ENCODE measurements at regions not wholly inside any gene's neighbourhood (a gene's known extent, or its start where the extent isn't known, plus 50 kb on each side); places are given as distances from the start of the nearest gene placed in this dataset.

GRCh38 chr5:111983459-111983858, 226.5 kb upstream of the NREP start:
- TF ChIP-seq CTCF (IDR thresholded peaks at IDR 0.05) = no peak
- ATAC-seq (ENCODE audit: insufficient number of reproducible peaks, low FRiP score, low read depth) = no peak
- no peaks in the 10 kb centered on the region for H3K36me3 ChIP-seq
- no peaks in the 10 kb centered on the region for H3K9me3 ChIP-seq
- no peak overlapping the region for H3K4me3 ChIP-seq
- DNase-seq (ENCODE audit: low spot score) = no peak
- no peaks in the 10 kb centered on the region for H3K4me1 ChIP-seq (ENCODE audit: control insufficient read depth in 1 of 2, low read depth in 2 of 2)
- H3K27ac ChIP-seq = no peak overlapping the region
- H3K27me3 ChIP-seq (replicated peaks; ENCODE audit: insufficient read depth) = no peaks in the 10 kb centered on the region

- DNase-seq (ENCODE audit: low spot score) (no peak), ATAC-seq (ENCODE audit: insufficient number of reproducible peaks, low FRiP score, low read depth) (no peak)
- no peak overlapping the region for H3K27ac ChIP-seq
- peaks cover 3 to 19% of the 10 kb centered on the region in 2 donors for H3K4me1 ChIP-seq (ENCODE audit: control insufficient read depth in 1 of 2, low read depth in 2 of 2)
- TF ChIP-seq CTCF (IDR thresholded peaks at IDR 0.05) = no peak
- no peaks in the 10 kb centered on the region for H3K27me3 ChIP-seq (replicated peaks; ENCODE audit: insufficient read depth)
- H3K4me3 ChIP-seq = no peak overlapping the region
- H3K36me3 ChIP-seq = no peaks in the 10 kb centered on the region
- H3K9me3 ChIP-seq = no peaks in the 10 kb centered on the region
These were observed 220.4 kb upstream of the NREP start for GRCh38 chr5:111977436-111977829.

- Histone ChIP-seq H3K27ac (no peak overlapping the region), H3K27me3 (replicated peaks; ENCODE audit: insufficient read depth) (no peaks in the 10 kb centered on the region), H3K4me3 (no peak overlapping the region), H3K4me1 (ENCODE audit: control insufficient read depth in 1 of 2, low read depth in 2 of 2) (peaks cover 3 to 19% of the 10 kb centered on the region in 2 donors), H3K36me3 (no peaks in the 10 kb centered on the region), H3K9me3 (no peaks in the 10 kb centered on the region)
- no peak for TF ChIP-seq CTCF (IDR thresholded peaks at IDR 0.05)
- no peak for ATAC-seq (ENCODE audit: insufficient number of reproducible peaks, low FRiP score, low read depth)
- no peak for DNase-seq (ENCODE audit: low spot score)
These were observed 219.9 kb upstream of the NREP start for GRCh38 chr5:111976705-111977435.

GRCh38 chr5:111975133-111975532, 218.1 kb upstream of the NREP start:
- TF ChIP-seq CTCF (IDR thresholded peaks at IDR 0.05) = no peak
- ATAC-seq (ENCODE audit: insufficient number of reproducible peaks, low FRiP score, low read depth) (no peak), DNase-seq (ENCODE audit: low spot score) (no peak)
- no peaks in the 10 kb centered on the region for H3K9me3 ChIP-seq
- no peak overlapping the region for H3K27ac ChIP-seq
- H3K4me3 ChIP-seq = no peak overlapping the region
- no peaks in the 10 kb centered on the region for H3K36me3 ChIP-seq
- no peaks in the 10 kb centered on the region for H3K27me3 ChIP-seq (replicated peaks; ENCODE audit: insufficient read depth)
- peaks cover 3 to 19% of the 10 kb centered on the region in 2 donors for H3K4me1 ChIP-seq (ENCODE audit: control insufficient read depth in 1 of 2, low read depth in 2 of 2)

- Histone ChIP-seq H3K4me1 (ENCODE audit: control insufficient read depth in 1 of 2, low read depth in 2 of 2) (peaks cover 3 to 19% of the 10 kb centered on the region in 2 donors), H3K36me3 (no peaks in the 10 kb centered on the region), H3K27me3 (replicated peaks; ENCODE audit: insufficient read depth) (no peaks in the 10 kb centered on the region), H3K9me3 (no peaks in the 10 kb centered on the region), H3K27ac (no peak overlapping the region), H3K4me3 (no peak overlapping the region)
- ATAC-seq (ENCODE audit: insufficient number of reproducible peaks, low FRiP score, low read depth) (no peak), DNase-seq (ENCODE audit: low spot score) (no peak)
- TF ChIP-seq CTCF (IDR thresholded peaks at IDR 0.05) = no peak
These were observed 217.0 kb upstream of the NREP start for GRCh38 chr5:111973961-111974360.

All from thoracic aorta (tissue), 2 donors.